ENCODE measurements at regions not wholly inside any gene's neighbourhood (a gene's known extent, or its start where the extent isn't known, plus 50 kb on each side); places are given as distances from the start of the nearest gene placed in this dataset.

DNA sequence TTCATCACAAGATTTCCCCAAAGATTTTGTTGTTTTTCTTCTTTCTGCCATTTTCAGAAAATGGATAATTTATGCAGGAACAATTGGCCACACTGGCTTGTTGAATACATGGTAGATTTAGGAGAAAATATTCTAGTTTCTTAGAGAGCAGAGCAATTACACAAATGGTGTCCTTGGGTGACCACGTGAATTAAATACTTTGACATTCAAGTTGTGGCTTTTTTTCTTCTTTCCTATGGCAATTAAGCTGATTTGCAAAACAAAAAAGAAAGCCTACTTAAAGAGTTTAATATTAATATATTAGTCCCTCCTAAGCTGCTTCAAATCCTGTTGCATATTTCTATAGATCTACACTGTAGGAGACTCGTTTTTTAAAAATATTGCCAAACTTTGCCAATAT lies 133.0 kb upstream of the HTR2C start:
- TF ChIP-seq, protein P1, sequence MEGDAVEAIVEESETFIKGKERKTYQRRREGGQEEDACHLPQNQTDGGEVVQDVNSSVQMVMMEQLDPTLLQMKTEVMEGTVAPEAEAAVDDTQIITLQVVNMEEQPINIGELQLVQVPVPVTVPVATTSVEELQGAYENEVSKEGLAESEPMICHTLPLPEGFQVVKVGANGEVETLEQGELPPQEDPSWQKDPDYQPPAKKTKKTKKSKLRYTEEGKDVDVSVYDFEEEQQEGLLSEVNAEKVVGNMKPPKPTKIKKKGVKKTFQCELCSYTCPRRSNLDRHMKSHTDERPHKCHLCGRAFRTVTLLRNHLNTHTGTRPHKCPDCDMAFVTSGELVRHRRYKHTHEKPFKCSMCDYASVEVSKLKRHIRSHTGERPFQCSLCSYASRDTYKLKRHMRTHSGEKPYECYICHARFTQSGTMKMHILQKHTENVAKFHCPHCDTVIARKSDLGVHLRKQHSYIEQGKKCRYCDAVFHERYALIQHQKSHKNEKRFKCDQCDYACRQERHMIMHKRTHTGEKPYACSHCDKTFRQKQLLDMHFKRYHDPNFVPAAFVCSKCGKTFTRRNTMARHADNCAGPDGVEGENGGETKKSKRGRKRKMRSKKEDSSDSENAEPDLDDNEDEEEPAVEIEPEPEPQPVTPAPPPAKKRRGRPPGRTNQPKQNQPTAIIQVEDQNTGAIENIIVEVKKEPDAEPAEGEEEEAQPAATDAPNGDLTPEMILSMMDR (IDR thresholded peaks at IDR 0.05) = no peak
- TF ChIP-seq POLR2AphosphoS5 (IDR thresholded peaks at IDR 0.05) = no peak
- TF ChIP-seq POLR2A (IDR thresholded peaks at IDR 0.05) = no peak

All from prostate gland (tissue), 2 donors.